HCEC 1CT (cell line): ENCODE measurements at regions not wholly inside any gene's neighbourhood (a gene's known extent, or its start where the extent isn't known, plus 50 kb on each side); places are given as distances from the start of the nearest gene placed in this dataset.
"Not testable (repeated sequence)": the region's sequence is repeated elsewhere in the genome, so short reads cannot be mapped to it uniquely, and the experiment has no call there.

Experiments used
- DNase-seq: peaks from one replicate; pipeline ENCODE4 v3.0.0-alpha.2; 2017

DNA sequence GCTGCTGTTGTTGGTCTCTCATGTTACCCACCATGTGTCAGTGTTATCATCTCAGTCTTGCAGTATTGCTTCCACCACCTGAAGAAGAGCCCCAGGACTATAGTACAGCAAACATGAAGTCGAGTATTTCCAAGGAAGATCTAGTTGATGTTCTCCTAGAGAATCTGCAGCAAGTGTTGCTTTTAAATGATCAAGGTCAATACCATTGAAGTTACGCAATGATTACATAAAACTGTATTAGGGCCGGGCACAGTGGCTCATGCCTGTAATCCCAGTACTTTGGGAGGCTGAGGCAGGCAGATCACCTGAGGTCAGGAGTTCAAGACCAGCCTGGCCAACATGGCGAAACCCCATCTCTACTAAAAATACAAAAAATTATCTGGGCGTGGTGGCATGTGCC lies 173.9 kb downstream of the TJP1 start:
- not testable (repeated sequence) for DNase-seq

DNA sequence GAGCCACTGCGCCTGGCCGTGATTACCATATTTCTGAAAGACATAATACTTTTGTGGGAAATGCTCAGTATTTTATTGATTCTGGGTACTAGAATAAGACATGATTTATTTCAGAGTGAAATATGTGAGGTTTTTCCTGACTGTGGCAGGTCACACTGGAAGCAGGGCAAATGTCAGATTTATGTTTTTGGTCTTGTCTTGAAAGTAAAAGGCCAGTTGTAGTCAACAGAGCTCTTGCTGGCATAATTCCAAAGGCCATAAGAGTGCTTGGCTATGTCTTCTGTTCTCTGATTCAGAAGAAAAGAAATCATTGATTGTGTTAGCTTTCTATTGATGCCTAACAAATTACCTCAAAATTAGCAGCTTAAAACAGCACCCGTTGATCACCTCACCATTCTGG lies 176.4 kb downstream of the TJP1 start:
- no peak for DNase-seq

DNA sequence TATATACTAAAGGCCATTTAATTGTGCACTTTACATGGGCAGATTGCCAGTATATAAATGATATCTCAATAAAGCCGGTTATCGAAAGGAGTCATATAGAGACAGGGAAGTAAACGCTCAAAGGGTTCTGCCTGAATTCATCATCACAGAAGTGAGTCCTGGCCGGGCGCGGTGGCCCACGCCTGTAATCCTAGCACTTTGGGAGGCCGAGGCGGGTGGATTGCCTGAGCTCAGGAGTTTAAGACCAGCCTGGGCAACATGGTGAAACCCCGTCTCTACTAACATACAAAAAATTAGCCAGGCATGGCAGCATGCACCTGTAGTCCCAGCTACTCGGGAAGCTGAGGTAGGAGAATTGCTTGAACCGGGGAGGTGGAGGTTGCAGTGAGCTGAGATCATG lies 177.9 kb downstream of the TJP1 start:
- DNase-seq = not testable (repeated sequence)

DNA sequence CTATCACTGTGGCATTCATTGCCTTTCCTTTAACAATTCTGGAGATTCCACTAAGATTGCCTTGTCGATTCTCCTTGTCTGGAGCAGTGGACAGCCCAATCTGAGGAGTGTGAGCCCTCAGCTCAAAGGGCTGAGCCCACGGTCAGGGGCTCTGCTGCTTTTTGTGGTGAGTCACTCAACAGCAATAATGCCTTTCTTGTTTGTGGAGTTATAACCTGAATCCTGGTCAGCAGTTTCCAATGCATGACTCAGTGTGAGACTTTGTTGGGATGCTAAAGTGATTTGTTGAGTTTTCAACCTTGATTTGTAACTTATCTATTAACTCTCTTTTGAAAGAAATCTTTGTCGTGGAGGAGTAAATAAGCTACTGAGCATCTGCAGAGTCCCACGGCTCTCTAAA lies 183.5 kb downstream of the TJP1 start:
- no peak for DNase-seq

DNA sequence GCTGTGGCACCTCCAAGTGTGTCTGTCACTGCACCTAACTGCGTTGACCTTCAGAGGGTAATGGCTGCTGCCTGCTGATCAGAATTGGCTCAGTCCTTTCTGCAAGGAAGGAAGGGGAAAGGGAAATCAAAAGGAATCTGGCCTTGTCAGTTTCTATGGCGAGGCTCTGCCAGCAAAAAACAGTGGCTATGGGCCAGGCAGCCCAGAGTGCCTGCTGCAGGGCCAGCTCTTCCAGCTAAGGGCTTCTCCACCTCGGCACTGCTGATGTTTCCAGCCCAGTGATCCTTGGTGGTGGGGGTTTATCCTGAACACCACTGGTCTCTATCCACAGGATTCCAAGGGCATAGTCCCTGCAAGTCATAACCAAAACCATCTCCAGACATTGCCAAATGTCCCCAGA lies 184.3 kb downstream of the TJP1 start:
- DNase-seq = no peak

DNA sequence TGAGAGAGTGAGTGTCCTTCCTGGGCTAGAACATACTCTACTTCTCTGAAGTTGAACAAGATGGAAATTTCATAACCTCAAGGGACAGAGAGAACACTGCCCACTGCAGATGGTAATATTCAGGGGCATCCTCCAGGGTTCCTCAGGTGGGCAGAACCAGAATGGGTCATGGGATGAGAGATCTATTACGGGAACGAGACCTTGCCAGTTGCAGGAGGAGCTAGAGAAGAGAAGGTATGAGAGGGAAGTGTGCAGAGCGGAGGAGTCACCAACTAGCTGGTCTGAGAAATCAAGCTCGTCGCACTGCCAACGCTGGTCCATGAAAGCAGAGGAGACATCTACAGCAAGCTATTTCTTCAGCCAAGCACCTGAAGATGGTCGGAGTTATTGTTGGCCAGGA lies 184.7 kb downstream of the TJP1 start:
- DNase-seq = no peak

DNA sequence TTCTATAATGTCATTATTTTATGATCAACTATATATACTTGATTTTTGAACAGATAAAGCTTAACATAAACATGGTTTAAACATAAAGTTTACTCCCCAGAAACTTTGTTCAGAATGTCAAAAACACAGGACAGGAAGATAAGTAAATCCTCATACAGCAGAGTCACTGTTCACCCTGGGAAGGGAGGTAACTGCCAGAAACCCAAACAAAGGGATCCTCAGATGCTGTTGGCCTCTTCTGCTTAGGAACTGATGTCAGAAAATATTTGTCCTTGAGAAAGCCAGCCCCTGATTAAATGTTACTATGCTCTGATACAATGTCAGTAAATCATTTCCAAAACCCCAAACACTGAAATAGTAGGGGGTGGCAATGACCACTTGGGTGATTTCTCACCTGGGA lies 185.3 kb downstream of the TJP1 start:
- DNase-seq = no peak

DNA sequence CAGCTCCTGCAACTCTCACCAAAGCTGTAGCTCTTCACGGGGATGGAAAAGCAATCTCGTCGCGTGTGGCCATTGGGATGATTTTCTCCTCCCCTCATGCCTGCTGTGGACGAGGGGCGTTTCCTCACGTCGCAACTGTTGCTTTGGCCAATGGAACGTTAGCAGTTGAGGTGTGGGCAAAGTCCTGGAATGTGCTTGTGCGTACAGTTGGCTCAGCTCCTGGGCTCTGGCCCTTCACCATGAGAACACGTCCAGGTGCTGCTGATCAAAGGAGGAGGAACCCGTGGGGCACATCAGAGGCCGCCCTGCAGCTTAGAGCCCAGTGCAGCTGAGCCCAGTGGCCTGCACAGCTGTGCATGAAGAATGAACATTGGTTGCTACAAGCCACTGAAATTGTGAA lies 186.1 kb downstream of the TJP1 start:
- DNase-seq = no peak

DNA sequence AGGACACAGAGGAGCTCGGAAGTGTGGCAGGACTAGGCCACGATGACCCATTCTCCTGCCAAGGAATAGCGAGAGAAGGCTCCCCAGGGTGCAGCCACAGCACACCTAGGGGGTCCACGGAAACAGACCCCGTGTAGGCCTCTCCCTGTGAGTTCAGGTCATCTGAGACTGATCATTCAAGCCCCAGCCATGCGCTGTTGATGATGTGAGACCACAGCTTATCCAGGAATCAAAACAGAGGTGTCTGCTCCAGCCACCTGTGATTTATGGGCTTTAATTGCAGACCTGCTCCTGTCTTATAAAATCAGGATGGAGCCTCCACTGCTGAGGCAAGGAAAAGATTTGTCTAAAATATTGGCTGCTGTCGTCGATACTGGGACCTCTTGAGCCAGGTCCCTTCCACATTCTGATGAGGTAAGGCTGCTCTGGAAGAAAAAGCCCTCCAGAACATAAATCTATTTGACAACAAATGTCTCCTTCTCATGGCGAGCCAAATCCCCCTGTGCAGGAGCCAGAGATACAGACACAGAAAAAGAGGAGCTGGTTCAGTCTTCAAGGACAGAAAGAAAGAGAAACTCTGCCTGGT lies 186.7 kb downstream of the TJP1 start:
- no peak for DNase-seq

DNA sequence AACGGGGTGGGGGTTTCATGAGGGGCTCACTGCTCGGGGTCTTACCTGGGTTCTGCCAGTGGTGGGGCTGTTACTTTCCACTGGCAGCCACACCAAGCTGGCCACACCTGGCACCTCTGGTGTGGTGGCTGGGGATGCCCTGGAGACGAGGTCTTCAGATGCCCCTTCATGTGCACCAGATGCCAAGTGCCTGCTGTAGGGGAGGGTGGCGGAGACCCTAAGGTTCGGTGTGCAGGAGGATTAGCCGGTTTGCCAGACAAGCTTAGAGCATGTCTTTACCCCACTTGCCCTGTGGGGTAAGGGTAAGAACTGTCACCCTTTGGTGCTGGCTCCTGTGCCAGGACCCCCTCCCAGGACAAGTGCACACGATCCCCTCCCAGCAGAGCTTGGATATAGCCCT lies 188.3 kb downstream of the TJP1 start:
- no peak for DNase-seq

DNA sequence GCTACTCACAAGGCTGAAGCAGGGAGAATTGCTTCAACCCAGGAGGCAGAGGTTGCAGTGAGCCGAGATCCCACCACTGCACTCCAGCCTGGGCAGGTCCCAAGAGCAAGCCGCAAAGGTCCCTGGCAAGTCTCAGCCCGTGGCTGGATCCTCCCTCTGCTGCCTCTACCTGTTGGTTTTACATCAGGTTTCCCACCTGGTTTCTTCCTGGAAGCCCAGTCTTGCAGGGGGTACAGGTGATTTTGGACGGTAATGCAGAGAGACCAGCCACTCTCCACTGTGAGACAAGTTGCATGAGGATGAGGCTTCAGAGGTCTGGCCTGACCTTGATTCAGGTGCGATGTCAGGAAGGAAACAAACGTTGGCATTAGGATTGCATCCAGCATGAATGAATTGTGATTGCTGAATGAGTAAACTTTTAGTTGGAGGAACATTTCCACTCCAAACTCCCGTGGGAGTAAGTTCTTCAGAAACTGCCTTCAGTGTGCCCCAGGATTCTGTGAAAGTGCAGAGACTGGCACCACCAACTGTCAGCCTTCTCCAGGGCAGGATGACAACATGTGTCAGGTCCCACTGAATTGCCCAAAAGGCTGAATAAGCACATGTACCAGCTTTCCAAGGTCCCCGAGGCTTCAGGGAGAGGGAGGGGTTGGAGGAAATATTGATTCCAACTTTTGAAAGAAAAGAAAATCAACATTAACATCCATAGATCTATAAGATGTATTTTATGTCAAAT lies 189.4 kb downstream of the TJP1 start:
- no peak for DNase-seq

DNA sequence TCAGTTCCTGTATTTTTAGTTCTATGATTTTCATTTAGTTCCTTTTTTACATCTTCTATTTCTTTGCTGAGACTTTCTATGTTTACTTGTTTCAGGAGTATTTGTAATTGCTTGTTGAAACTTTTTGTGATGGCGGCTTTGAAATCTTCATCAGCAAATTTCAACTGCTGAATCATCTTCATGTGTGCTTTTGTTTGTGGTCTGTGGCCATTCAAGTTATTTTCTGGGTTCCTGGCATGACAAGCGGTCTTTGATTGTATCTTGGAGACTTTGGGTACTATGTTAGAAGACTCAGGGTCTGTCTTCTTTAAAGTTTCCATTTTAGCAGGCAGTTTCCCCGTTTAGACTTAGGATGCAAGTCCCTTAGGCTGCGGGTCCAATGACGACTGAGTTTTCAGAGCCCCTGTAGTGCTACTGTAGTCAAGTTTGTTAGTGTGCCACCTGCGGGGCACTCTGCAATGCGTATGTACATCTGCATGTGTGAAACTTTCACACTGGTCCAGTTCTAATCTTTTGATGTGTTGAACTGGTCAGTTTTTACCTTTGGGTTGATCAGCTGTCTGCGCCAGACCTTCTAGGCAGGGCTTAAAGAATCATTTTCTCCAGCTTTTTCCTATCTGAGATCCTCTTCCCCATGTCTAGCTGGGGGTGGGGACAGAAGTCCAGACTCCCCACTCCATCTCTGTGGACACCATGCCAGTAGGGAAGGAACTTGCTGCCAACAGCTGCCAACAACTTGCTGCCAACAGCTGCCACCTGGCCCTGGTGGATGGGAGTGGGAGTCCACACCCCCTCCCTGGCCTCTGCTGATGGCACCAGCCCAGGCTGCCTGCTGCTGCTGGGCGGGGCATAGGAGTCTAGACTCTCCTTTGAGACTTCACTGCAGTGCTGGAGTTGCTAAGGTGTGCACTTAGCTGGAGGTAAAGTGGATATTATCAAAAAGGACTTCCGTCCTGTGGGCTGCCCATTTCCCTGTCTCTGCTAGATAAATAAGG lies 190.9 kb downstream of the TJP1 start:
- no peak for DNase-seq

DNA sequence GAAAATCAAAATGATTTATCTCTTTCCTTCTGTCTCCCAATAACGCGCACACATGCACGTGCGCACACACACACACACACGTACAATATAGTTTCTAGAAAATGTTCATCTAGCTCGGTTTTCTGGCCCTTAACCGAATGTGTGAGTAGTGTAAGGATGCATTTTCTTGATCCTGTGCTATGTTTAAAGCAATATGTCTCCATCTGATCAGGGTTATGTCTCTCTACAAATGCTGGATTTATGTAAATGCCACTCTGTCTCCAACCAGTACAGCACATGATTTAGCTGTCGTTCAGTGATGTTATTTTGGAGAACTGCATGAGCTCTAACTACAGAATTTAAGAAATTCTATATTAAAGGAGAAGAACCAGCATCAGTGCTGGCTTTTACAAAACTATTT lies 198.0 kb downstream of the TJP1 start:
- DNase-seq = no peak

DNA sequence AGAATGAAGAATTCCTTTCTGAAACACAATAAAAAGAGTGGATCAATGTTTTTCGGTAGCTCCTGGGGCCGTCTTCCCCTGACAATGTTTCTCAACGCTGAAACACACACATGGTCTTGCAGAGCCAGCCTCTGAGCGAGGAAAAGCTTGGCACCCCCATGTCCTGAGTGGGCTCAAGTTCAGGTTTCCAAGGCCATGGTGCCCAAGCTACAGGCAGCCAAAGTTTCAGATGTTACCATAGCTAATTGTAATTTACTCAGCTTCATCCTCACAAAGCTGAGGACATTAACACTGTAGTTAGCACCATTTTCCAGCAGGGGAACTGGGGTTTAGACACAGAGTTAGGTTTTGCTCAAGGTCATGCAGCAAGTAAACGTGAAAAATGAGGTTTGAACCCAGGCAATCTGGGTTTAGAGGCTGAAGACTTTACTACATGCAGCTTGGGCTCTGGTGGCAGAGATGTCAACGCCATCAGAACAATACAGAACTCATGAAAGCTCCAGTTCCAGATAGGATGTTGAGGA lies 199.1 kb downstream of the TJP1 start:
- no peak for DNase-seq

DNA sequence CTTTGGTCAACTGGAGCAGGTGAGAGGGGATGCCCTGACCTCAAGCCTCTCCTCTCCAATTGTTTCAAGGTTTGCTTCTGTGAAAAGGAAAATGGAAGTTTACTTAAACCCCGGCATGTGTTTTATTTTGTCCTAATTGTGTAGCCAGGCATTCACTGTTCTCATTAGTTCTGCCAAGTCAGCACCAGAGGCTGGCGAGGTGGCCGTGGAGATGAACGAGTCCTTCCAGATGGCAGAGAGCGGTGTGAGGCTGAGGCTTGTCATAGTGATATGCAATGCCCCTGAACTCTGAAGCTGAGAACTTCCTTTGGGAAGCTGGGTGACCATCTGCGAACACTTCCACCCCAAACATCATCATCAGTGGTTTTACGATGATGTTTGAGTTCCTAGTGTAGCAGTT lies 199.6 kb downstream of the TJP1 start:
- DNase-seq = no peak

DNA sequence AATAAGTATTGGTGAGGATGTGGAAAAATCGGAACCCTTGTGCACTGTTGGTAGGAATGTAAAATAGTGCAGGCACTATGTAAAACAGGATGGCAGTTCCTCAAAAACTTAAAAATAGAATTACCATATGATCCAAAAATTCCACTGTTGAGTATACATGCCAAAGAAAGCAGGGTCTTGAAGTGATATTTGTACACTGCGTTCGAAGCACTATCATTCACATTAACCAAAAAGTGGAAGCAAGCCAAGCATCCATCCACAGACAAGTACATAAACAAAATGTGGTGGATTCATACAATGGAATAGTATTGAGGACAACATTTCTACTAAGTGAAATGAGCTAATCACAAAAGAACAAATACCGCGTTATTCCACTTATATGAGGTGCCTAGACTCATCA lies 200.7 kb downstream of the TJP1 start:
- DNase-seq = no peak

DNA sequence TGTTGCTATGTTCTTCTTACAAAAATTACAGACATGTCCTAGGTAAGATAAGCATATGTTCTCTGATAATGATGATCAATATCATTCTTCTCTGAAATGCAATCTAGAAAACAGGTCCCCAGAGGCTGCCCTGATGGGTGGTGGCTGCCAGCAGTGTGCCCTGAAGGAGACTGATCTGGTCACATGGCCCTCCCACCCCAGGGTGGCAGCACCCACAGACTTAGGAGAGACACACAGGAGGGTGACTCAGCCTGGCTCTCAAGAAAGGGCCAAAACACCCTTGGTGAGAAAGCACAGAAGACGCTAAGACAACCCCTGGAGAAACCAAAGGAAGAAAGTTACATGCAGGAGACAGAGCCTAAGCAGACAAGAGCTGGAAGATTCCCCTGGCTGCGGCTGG lies 203.7 kb downstream of the TJP1 start:
- no peak for DNase-seq

DNA sequence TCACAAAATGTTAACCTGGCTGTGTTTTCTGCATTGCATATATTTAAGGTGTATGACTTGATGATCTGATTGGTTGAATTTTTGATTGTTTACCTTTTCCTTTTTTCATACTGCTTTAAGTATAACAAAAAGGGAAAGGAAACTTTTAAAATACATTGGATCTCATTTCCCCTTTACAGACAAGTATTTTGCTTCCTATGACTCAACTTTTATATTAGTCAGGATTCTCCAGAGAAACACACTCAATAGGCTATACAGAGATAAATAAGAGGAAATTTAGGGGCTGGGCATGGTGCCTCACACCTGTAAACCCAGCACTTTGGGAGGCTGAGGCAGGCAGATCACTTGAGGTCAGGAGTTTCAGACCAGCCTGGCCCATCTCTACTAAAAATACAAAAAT lies 205.8 kb downstream of the TJP1 start:
- DNase-seq = no peak

DNA sequence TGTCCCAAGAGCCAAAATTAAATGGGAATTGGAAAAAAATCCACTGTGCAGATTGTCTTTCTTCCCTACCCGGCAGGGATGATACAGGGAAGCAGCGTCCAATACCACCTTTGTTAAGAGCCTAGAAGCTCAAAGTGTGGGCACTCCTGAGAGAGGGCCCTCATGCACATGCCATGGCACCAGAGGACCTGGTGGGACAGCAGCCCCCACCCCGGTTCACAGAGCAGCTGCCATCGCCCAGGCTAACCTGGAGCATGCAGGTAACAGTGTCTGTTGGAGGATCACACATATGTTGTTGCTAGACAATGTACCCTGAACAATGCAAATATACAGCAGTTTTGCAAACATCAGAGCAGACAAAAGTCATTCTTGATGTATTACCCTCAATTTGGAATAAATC lies 206.5 kb downstream of the TJP1 start:
- no peak for DNase-seq

DNA sequence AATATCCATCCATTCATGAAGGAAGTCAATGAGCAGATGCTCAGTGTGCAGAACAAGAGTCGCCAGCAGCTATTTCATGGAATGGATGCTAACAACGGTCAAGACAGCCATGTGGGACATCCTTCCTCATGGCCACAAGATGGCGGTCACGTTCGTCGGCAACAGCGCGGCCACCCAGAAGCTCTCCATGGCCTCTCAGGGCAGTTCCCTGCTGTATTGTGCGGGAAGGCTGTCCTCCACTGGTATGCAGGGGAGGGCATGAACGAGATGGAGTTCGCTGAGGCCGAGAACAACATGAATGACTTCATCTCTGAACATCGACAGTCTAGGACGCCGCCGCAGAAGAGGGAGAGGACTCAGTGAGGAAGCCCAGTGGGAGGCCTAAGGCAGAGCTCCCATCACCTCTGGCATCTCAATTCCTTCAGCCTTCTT lies 208.3 kb downstream of the TJP1 start:
- no peak for DNase-seq

DNA sequence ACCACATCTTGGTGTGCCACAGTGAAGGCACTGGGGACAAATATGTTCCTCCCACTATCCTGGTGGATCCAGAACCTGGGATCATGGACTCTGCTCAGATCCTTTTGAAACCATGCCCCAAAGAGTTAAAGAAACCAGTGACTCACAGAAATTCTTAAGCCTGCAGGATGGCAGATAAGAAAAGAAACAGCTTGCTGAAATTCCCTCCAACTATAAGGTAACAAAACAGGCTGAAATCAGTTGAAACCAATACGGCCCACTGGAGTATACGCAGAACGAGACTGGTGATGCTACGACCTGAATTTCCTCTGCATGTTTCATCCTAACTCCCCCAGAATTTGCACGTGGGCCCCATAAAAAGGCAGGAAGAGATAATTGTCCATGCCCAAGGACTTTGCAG lies 209.6 kb downstream of the TJP1 start:
- DNase-seq = no peak

DNA sequence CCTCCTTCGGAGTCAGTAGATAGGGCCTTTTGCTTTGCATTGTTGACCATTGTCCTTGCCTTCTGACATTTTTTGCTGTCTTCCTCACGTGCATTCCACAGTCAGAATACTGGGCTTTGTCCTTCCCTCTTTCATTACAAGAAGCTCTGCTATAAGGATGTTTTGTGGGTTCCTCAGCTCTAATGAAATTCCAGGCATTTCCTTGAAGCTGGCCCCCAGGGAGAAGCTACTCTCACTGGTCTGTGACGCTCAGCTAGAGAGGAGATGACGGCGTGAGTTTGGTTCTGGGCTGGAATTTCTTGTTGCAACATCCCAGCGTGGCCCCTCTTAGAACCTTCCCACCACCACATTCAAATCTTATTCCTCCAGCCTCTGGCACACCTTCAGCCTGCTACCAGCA lies 210.2 kb downstream of the TJP1 start:
- no peak for DNase-seq

DNA sequence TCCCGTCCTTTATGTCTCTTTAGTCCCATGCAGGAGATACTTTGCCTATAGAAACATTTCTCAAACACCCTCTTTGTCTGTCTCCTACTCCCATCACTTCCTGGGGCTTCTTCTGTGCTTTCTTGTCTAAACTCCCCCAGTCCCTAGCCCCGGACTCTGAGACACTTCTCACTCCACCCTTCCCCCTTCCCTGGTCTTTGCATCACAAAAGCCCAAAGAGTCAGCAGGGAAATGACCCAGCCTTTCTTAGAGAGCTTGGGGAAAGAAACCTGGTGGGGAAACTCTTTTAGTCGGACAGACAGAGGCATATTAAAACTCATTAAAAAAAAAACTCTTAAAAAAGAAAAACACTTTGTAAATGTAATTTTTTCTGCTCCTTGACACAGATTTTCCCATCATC lies 211.2 kb downstream of the TJP1 start:
- DNase-seq = no peak

DNA sequence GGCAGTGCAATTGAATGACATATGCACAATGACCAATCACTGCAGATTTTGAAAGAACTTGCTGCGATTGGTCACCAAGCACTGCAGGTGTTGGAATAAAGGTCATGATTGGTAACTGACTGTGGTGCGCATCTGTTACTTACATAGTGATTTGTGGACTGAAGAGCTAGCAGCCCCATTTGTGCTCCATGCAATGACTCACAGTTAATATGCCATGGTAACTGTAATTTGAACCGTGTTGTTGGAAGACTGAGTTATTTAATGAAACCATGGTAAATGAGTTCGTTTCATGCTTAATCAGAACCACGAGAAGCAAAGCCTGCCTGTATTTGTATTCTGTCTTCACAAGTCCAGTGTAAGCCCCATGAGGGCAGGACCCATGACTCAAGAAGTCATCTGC lies 220.5 kb downstream of the TJP1 start:
- DNase-seq = no peak
